ENCODE measurements at regions not wholly inside any gene's neighbourhood (a gene's known extent, or its start where the extent isn't known, plus 50 kb on each side); places are given as distances from the start of the nearest gene placed in this dataset.

GRCh38 chr22:48919851-48920589 is 907.7 kb downstream of the BRD1 start (continued):
- no peak for TF ChIP-seq TSHZ1 (tag by site-specific recombination; IDR thresholded peaks at IDR 0.05; ENCODE audit: borderline replicate concordance)

- H3K4me3 ChIP-seq (ENCODE audit: low read depth, low read length), result no peak overlapping the region
- H3K4me1 ChIP-seq (ENCODE audit: control insufficient read depth, insufficient read depth, low read length), result no peaks in the 10 kb centered on the region
- ChIA-PET CTCF (interaction anchor here (0.7 kb wide), 1 partner anchor 386 kb away, joined by 4 read pairs; no protein-coding TSS in a partner anchor), POLR2A (no interaction called here)
- TF ChIP-seq ZNF146 (tag by site-specific recombination; IDR thresholded peaks at IDR 0.05), result no peak
- no peak for TF ChIP-seq ZNF2 (tag by site-specific recombination; IDR thresholded peaks at IDR 0.05)
- no peak for TF ChIP-seq ZNF768 (tag by site-specific recombination; IDR thresholded peaks at IDR 0.05)
- TF ChIP-seq KLF1 (tag by site-specific recombination; IDR thresholded peaks at IDR 0.05), result no peak
- TF ChIP-seq ZNF792 (tag by site-specific recombination; IDR thresholded peaks at IDR 0.05), result no peak
- TF ChIP-seq ZNF138 (tag by site-specific recombination; IDR thresholded peaks at IDR 0.05; ENCODE audit: borderline replicate concordance), result no peak
- TF ChIP-seq AEBP2 (tag by site-specific recombination; IDR thresholded peaks at IDR 0.05; ENCODE audit: borderline replicate concordance), result no peak
- no peak for TF ChIP-seq HOXA7 (CRISPR knock-in tag; IDR thresholded peaks at IDR 0.05; ENCODE audit: borderline replicate concordance)
- TF ChIP-seq MZF1 (tag by site-specific recombination; IDR thresholded peaks at IDR 0.05; ENCODE audit: borderline replicate concordance), result no peak
- no peak for TF ChIP-seq ZNF311 (tag by site-specific recombination; IDR thresholded peaks at IDR 0.05; ENCODE audit: borderline replicate concordance)
- TF ChIP-seq ZNF521 (tag by site-specific recombination; IDR thresholded peaks at IDR 0.05), result no peak
- TF ChIP-seq ZNF48 (tag by site-specific recombination; IDR thresholded peaks at IDR 0.05), result no peak
- no peak for TF ChIP-seq INSM2 (tag by site-specific recombination; IDR thresholded peaks at IDR 0.05)
- TF ChIP-seq ZNF121 (tag by site-specific recombination; IDR thresholded peaks at IDR 0.05), result no peak
- no peak for TF ChIP-seq ZNF580 (tag by site-specific recombination; IDR thresholded peaks at IDR 0.05)
- TF ChIP-seq ZNF518A (tag by site-specific recombination; conservative IDR thresholded peaks at IDR 0.05; ENCODE audit: low read depth), result no peak
- no peak for TF ChIP-seq ZNF843 (tag by site-specific recombination; IDR thresholded peaks at IDR 0.05)
- no peaks in the 10 kb centered on the region for H3K36me3 ChIP-seq (ENCODE audit: control insufficient read depth in 2 of 2, insufficient read depth in 1 of 2, low read length in 2 of 2)
- no peaks in the 10 kb centered on the region for H3K9me3 ChIP-seq (ENCODE audit: control insufficient read depth, insufficient read depth, low read depth, low read length)
- no peak overlapping the region for H3K27ac ChIP-seq (ENCODE audit: extremely low read depth, low read depth, low read length)
Measured at GRCh38 chr22:48919187-48919590, 908.5 kb downstream of the BRD1 start.
